GM19468 (cell line): ENCODE measurements at regions not wholly inside any gene's neighbourhood (a gene's known extent, or its start where the extent isn't known, plus 50 kb on each side); places are given as distances from the start of the nearest gene placed in this dataset.

Source experiments
- ATAC-seq: cut with Tn5 transposase; IDR thresholded peaks from one replicate; pipeline ENCODE4 v1.9.1; 2021; ENCODE audit warnings: mild to moderate bottlenecking, moderate library complexity, moderate number of reproducible peaks; ENCODE audit not compliant: unreplicated experiment; ENCODE audit errors: extremely low read depth

DNA sequence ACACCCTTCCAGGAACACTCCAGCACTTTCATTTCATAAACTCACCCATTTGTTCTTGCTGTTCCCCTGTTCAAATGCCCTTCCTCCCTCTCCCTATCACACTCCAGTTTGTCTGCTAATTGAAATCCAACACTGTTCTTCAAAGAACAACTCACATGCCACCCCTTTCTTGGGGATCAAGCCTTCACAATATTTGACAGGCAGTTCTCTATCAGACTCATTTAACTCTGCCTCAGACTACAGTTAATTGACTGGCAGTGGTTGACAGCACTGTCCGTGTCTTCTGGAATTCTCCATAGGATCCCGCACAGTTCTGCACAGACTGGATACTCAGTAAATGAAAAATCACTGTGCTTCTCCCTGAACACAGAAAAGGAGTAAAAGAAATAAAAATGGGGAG lies 87.8 kb downstream of the PMP22 start:
- no peak for ATAC-seq

DNA sequence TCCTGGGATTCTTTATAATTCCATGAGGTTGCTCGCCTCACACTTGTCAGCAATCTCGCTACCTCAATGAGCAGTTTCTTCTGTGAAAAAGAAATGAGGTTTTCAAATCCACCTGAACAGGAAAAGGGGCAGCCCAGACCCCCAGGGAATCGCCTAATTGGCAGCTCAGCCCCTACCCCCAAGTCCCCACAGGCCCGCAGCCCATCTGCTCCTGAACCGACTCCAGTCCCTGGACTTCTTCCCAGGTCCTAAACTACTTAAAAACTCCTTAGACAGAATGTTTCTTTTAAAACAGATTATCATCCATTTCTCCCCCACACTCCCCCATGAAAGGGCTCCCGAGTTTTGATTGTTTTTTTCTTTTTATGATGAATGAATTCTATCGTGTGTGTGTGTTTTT lies 89.8 kb downstream of the PMP22 start:
- ATAC-seq: no peak

DNA sequence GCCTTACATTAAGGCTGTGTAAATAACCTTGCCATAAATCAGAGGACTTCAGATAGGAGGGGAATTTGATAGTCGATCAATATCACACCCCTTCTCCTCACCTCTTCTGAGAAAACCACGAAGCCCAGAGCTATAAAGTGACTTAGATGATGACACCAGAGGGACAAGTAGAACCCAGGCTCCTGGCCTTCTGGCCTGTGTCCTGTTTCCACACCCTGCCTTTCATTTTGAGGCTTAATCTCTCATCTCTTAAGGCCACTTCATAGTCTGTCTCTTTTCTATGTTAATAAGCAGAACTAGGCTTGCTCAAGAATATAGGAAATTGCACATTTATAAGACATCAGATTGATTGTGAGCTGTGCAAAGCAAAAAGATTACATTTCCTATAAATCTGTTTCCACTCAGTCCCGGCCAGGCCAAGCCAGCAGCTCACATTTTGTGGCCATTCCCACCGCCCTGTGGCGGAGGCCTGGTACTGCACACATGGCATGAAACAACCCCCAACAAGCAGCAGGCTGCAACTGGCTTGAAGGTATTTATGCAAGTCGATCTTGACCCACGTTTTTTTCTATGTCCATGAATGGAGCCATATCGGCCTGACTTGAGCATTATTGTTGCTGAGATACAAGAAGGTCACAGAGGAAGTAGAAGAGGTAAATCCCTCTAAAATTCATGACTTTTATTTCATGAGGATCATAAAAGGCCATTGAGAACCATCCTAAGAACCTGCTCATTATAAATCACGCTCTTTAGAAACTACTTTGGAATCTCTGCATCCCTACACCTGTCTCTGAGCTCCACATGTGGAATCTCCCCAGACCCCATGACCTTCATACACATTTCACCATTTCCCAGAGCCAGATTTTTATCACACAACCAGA lies 93.7 kb downstream of the PMP22 start:
- ATAC-seq: peak; percentile 79

DNA sequence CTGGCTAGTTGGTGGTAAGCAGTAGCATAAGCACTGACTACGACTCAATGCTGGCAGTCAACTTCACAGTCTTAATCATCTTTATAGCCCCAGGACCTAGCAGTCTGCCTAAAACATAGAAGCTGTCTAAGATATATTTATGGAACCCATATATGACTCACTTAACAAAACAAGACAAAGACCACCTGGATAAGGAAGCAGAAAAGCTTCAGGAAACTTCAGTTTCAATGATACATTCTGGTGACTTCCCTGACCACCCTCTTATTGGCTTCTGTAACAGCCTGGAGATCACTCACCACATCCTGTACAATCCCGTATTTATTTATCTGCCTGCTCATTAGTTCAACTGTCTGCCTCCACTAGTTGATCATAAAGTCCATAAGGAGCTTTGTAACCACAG lies 95.5 kb downstream of the PMP22 start:
- no peak for ATAC-seq

DNA sequence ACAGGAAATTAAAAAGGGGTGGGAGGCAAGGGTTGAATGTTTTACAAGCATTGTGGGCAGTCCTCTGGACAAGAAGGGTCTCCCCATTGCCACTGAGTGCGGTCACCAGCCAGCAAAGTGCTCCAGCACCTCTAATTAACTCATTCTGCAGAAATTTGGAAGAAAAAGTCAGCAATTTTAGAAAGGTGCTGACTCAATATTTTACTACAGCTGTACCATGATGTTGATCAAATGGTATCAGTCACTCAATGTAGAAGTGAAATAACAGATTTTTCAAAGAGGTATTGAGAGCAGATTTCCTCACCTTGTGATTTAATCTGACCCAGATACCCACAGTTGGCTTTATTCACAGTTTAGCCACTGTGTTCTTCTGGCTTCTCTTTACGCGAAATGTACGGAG lies 96.7 kb downstream of the PMP22 start:
- no peak for ATAC-seq

DNA sequence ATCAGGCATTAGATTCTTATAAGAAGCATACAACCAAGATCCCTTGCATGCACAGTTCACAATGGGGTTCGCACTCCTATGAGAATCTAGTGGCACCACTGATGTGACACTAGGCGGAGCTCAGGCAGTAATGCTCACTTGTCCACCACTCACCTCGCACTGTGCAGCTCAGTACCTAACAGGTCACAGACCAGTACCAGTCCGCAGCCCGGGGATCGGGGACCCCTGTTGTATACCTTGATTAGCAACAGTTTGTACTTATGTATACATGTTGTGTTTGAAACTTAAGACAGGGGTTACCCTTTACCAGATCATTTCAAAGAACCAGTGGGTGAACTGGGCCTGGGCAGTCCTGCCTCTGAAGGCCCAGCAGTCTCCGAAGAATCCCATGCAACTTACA lies 103.7 kb downstream of the PMP22 start:
- no peak for ATAC-seq

DNA sequence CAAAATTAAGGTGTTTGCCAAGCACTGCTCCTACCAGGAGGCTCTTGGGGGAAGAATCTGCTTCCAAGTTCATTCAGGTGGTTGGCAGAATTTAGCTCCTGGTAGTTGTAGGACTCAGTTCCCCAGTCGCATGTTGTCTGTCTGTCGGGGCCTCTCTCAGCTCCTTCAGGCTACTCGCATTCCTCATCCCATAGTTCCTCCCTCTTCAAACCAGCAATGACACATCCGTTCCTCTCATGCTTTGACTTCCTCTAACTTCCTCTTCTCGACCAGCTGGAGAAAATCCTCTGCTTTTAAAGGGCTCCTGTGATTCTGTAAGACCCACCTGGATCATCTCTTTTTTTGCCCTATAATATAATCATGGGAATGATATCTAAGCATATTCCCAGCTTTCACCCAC lies 108.1 kb downstream of the PMP22 start:
- no peak for ATAC-seq

DNA sequence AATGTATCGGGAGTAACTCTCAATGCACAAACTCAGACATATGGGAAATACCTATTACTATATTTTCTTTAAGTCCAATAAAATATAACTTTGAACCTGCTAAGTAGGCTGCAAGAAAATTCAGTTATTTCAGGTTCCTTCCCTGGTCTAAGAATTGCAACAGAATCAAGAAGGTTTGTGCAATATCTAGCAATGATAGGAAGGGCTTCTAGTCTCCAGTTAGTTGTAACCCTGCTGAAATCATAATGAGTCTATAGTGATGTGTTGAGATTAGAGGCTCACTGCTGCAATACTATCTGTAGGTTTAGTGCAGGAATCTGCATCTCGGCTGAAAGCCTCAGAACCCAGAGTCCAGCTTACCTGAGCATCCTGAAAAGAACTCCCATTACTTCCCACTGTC lies 110.5 kb downstream of the PMP22 start:
- no peak for ATAC-seq

DNA sequence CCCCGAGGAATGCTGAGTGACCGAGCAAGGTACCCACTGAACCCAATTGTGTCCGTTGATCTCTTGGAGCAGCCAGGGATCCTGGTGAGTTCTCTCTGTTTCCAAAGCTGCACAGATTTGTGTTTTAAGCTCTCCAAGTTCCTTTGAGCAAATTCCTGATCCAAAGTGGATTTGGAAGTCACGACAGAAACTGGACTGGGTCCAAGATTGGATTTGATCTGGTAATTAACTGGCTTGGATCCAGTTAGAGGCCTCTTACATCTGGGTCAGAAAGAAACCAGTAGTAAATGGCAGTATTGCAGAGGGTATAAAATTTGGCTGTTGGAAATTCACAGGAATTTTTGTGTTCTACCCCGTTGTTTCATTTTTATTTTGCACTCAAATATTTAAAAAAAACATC lies 119.5 kb downstream of the PMP22 start:
- no peak for ATAC-seq

DNA sequence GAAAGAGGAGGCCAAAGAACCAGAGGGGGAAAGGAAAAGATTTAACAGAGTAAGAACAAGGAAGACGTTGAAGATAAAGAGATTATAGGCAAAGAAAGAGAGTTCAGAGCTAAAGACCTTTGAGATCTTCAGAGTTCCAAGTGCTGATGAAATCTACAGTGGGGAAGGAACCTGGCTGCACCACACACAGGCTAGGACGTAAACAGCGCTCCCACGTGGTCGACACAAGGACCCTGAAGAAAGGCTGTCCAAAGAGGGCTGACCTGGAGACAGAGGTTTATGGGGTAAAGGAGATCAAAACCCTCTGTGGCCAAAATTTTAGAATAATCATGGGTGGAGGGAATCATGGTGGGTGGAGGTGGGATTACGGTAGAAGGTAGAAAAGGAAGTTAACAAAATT lies 121.6 kb downstream of the PMP22 start:
- ATAC-seq: no peak

DNA sequence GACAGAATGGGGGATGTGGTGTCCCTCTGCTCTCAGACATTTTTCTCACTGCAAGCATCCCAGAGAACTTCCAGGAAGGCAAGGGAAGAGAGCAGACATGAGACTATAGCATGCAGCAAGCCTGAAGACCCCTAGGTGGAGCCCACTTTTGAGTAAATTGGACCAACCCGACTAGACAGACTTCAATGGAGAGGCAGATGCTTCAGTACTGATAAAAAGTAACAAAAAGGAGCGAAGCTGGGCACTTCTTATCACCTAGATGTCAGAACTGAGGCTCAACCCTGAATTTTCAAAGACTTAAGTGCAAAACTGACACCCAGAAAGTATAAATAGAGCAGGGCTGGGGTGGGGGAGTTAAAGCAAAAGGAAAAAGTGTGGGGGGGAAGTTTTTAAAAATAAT lies 130.8 kb downstream of the PMP22 start:
- ATAC-seq: no peak

DNA sequence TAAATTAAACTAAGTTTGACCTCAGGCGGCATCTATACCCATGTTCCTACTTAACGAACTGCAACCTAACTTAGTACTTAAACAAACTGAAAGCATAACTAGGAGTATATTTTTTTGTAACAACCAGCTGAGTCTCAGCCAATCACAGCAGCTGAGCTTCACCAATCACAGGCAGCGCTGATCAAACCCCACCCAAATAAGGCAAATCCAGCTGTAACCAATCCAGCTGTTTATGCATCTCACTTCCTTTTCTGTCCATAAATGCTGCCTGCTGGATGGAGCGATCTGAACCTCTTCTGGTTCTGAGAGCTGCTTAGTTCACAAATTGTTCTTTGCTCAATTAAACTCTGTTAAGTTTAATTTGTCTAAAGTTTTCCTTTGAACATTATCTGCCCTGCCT lies 131.3 kb downstream of the PMP22 start:
- no peak for ATAC-seq

DNA sequence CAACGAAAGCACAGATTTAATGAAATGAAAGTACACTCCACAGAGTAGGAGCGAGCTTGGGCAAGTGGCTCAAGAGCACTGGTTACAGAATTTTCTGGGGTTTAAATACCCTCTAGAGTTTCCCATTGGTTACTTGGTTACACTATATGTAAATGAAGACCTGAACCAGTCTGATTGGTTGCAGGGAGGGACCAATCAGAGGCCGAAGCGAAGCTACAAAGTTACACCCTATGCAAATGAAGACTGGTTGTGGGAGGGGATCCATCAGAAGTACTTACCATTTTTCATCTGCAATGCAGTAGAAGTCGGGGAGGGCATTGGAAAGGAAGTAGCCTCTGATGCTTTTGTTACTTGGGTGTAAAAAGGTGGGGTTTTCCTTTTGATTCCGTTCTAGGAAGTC lies 132.0 kb downstream of the PMP22 start:
- no peak for ATAC-seq

DNA sequence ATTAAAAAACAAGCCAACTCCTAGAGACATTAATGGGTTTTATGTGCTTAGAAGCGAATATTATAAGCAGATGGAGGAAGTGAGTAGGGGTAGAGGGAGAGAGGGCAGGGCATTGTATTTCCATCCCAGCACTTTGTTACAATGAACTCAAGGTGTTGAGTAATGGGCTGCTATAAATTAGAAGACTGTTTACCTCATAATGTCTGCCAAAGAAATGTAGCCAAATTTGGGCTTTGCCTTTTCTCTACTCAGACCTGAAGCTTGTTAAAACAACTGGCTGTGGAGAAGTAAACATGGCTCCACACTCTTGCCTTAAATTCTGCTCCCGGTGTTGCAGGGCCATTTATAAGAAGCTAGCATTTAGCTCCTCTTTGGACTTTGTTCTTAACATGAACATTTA lies 134.7 kb downstream of the PMP22 start:
- no peak for ATAC-seq

DNA sequence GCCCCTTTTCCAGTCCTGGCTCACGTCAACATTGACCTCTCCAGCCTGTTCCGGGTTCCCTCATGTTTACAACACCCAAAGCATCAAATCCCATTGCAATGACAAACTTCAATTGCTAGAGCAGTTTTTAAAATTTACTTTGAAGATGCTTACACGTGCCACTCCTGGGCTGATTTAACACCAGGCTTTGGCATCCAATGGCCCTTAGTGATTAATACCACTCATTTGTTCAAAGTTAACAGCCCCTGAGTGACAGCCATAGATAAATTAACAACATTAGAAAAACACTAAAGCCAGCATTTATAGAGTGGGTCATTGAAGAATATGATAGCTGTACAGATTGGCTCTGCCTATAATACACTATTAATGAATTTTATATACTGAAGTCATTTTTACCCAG lies 135.1 kb downstream of the PMP22 start:
- no peak for ATAC-seq

DNA sequence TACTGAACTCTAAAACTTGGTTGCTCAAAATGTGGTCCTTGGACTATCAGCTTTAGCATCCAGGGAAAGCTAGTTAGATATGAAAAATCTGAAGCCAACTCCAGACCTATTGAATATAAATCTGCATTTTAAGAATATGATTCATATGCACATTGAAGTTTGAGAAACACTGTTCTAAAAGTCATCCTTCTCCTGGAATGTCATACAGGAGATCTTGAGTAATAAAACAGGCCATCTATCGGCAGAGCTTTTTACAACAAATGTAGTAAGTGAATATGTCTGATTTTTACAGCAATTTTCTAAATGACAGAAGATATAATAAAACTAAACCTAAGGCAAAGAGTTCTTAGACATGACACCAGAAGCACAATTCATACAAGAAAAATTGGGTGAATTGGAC lies 140.4 kb downstream of the PMP22 start:
- ATAC-seq: no peak

DNA sequence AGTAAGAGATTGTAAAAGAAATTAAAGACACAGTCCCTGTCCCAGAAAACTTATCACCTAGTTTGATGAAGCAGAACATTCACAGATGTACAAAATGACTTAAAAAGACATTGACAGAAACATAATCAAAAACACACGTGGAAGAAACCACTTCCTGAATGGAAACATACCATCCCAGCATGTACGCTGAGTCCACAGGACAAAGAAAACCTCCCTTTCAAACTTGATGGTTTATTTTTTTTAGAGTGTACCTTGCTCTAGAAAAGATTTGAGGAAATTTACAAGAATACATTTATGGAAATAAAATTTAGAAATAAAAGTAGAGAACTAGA lies 140.9 kb downstream of the PMP22 start:
- ATAC-seq: no peak

DNA sequence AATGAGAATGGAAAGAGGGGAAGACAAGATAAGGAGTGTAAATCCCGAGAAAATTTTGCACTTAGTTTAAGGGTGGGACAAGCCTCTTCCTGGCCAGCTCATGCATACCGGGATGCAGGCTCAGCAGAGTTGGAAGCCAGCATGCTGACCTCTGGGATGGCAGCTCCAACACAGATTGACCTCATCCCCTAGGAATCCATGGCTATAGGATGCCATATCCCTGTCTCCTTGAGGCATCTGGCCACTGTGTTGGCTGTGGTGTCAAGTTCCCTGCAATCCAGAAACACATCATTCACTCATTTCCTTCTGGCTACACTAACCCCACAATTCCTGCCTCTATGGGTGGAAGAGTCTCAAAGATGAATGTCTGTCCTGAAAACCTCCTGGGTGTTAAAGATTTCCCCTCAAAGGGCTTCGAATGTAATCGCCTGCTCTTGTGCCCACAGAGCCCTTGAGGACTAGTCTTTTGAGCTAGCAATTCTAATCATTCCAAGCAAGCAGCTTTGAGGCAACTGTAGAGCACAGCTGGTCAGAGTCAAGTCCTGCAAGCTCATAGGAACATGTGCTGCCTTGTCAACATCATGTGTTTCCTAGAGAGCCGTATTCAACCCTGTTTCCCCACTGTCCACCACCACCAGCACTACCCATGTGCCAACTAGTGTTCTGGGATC lies 141.4 kb downstream of the PMP22 start:
- no peak for ATAC-seq

DNA sequence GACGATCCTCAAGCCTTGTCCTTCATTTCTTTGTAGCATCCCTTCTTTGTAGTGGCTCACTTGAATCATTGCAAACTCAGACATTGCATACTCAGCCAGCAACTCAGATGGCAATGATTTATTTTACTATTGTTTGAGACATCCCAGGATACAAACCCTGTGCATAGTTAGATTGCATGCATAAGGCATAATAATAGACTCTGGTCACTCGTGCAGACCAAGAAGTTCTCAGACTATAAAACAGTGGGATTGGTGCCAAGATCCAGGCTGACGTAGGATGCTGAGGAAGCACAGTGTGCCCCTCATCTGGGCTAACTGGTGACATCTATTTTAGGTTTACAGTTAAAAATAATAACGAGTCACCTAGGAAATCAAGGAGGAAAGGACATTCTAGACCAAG lies 142.3 kb downstream of the PMP22 start:
- ATAC-seq: no peak

DNA sequence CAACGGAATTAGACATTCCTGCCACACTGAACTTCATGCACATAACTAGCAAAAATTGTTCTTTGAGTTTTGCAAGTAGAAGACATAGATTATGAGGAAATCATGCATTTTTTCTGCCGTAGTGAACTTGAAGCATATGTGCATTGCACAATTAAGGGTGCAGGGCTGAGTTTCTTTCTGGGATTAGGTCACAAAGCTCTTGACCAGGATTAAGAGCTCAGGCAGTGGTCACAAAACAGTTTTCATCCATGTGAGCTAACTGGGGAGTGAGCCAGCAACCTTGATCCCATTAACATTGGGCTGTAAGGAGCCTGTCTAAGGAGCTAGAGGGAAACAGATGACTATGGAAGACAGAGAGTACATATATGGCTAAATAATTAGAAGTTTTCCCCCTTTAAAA lies 143.7 kb downstream of the PMP22 start:
- ATAC-seq: no peak

DNA sequence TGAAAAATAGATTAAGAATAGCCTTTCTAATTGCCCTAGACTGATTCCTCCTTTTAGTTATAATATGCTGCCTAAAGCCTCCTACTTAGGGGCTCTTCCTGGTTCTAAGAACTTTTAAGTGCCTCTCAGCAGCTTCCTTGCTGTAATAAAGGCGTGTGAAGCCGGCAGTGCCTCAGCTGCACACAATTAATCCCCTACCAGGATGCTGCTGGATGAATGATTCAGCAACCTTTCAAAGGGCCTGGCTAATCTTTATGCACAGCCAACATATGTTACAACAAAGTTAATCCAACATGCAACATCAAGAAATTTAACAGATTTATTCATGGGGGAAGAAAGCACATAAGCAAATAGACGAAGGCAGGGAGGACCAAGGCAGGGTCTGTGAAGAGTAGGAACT lies 145.2 kb downstream of the PMP22 start:
- ATAC-seq: no peak

DNA sequence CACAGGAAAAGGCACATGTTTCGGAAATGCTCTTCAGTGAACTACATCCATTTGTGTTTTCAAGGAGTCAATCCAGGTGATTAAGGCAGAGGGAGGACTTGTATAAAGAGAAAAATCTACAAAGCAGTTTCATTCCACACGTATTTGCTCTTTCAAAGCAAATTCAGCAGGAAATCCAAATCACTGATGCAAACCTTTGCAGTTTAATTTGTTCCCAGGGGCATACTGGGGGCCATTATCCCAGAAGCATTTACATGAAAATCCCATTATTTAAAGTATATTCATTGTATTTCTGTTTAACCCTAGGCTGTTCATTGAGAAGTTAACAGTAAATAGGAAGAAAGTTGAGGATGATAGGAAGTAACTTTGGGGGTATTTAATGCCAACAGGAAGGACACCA lies 147.9 kb downstream of the PMP22 start:
- no peak for ATAC-seq
